AG04450 (cell line): ENCODE measurements at regions not wholly inside any gene's neighbourhood (a gene's known extent, or its start where the extent isn't known, plus 50 kb on each side); places are given as distances from the start of the nearest gene placed in this dataset.

Experiments used
- CTCF ChIA-PET: fragments of 300-600, 350-600 bp; formaldehyde crosslinking; extraction: SDS; loops from one replicate; lab custom pipeline; 2022; ENCODE audit warnings: antibody characterized with exemption, inconsistent platforms; lab: Charles Lee
- POLR2A ChIA-PET: fragments of 350-600 bp; formaldehyde crosslinking; extraction: SDS; loops from one replicate; lab custom pipeline; 2021; ENCODE audit warnings: antibody characterized with exemption, inconsistent platforms; lab: Yijun Ruan, JAX
- DNase-seq: peaks from one replicate; pipeline ENCODE4 v3.0.0-alpha.2; 2011; ENCODE audit warnings: low read depth, low spot score
- H3K27ac ChIP-seq: one replicate; pipeline ENCODE4 v1.5.1; 2012; ENCODE audit warnings: low read depth, low read length, control low read depth
- H3K27me3 ChIP-seq: one replicate; pipeline ENCODE4 v1.6.0; 2012; ENCODE audit warnings: low read length; ENCODE audit not compliant: control insufficient read depth, insufficient read depth
- H3K4me3 ChIP-seq: 2 replicates; pipeline ENCODE4 v1.5.1; 2011; ENCODE audit warnings: mild to moderate bottlenecking, low read depth, low read length, control low read depth
- H3K9me3 ChIP-seq: 2 replicates; pipeline ENCODE4 v1.5.1; 2012; ENCODE audit warnings: low read length; ENCODE audit not compliant: control insufficient read depth, insufficient read depth
- CTCF ChIP-seq: IDR thresholded peaks from 2 replicates; pipeline ENCODE4 v1.5.1; 2011; ENCODE audit warnings: low read depth, low read length, control low read depth, inconsistent platforms

- POLR2A ChIA-PET: no interaction called here
- CTCF ChIA-PET: no interaction called here
- TF ChIP-seq CTCF: no peak
- Histone ChIP-seq H3K9me3 (no peaks in the 10 kb centered on the region; the same call in 1 of the 2 replicates), H3K27ac (no peak overlapping the region), H3K4me3 (no peak overlapping the region), H3K27me3 (peaks cover 3% of the 10 kb centered on the region)
- no peak for DNase-seq
Observed at GRCh38 chr3:23096041-23096440, 107.1 kb upstream of the UBE2E2 start.

DNA sequence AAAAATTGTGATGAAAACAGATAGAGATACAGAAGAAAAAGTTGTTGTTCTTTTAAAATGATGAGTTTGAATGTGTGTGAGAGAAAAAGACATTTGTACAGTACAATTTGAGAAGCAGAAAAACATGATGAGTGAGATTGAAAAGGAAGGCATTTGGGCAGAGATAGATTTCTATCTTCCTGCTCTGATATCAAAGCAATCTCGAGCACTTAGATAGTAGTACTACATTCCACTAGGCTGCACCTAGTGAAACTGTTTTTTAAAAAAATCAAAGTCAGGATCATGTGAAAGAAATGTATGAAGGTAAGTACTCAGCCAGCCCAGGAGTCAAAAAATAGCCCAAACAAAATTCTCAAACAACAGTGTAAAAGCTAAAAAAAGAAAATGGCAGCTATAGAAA lies 104.1 kb upstream of the UBE2E2 start:
- no peak overlapping the region for H3K4me3 ChIP-seq
- peaks cover 3% of the 10 kb centered on the region for H3K27me3 ChIP-seq
- ChIA-PET POLR2A (no interaction called here), CTCF (no interaction called here)
- TF ChIP-seq CTCF: no peak
- H3K27ac ChIP-seq: no peak overlapping the region
- no peak for DNase-seq
- H3K9me3 ChIP-seq: no peaks in the 10 kb centered on the region

- Histone ChIP-seq H3K4me3 (no peak overlapping the region), H3K27ac (no peak overlapping the region), H3K27me3 (peaks cover 3% of the 10 kb centered on the region), H3K9me3 (no peaks in the 10 kb centered on the region)
- no peak for TF ChIP-seq CTCF
- no peak for DNase-seq
- POLR2A ChIA-PET: no interaction called here
- CTCF ChIA-PET: no interaction called here
Observed at GRCh38 chr3:23099677-23100076, 103.5 kb upstream of the UBE2E2 start.

- ChIA-PET POLR2A (no interaction called here), CTCF (no interaction called here)
- no peak for TF ChIP-seq CTCF
- Histone ChIP-seq H3K4me3 (no peak overlapping the region), H3K9me3 (no peaks in the 10 kb centered on the region), H3K27me3 (peaks cover 3% of the 10 kb centered on the region), H3K27ac (no peak overlapping the region)
- DNase-seq: no peak
Observed at GRCh38 chr3:23100106-23100505, 103.0 kb upstream of the UBE2E2 start.

DNA sequence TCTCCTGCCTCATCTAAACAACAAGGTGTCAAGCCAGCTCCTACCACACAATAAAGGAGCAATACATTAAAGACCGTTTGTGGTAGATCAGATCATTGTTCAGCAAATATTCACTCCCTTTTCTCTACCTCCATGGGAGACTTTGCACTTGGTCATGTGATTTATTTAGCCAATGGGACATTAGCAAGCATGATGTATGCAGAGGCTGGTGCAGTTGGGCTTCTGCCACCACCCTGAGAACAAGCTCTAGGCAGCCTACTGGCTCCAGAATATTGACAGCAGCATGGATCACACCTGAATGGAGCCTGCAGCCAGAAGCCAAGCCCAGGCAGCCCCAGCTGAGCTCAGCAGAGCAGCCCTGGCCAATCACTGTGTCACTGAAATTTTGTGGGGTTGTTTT lies 99.4 kb upstream of the UBE2E2 start:
- ChIA-PET POLR2A (no interaction called here), CTCF (no interaction called here)
- H3K27ac ChIP-seq: no peak overlapping the region
- no peak for DNase-seq
- H3K4me3 ChIP-seq: no peak overlapping the region
- TF ChIP-seq CTCF: no peak
- peaks cover 4% of the 10 kb centered on the region for H3K27me3 ChIP-seq
- no peaks in the 10 kb centered on the region for H3K9me3 ChIP-seq
